Caco-2 (cell line): ENCODE measurements at regions not wholly inside any gene's neighbourhood (a gene's known extent, or its start where the extent isn't known, plus 50 kb on each side); places are given as distances from the start of the nearest gene placed in this dataset.

ENCODE experiments used
- BruUV-seq: library from RNA; stranded (reverse); fragments of 400-500 nt; replicated peaks from 2 replicates; lab custom pipeline; 2021; lab: Mats Ljungman, UMichigan
- CTCF ChIA-PET: fragments of 300-600 bp; sonication (Branson Sonifier 250); formaldehyde crosslinking; loops from one replicate; lab custom pipeline; 2022; ENCODE audit warnings: antibody characterized with exemption; lab: Charles Lee
- POLR2A ChIA-PET: fragments of 300-600 bp; sonication (Branson Sonifier 250); formaldehyde crosslinking; loops from one replicate; lab custom pipeline; 2022; ENCODE audit warnings: antibody characterized with exemption; lab: Charles Lee
- DNase-seq, 2 experiments: peaks; one replicate each; pipeline versions ENCODE4 v3.0.0 to v3.0.0-alpha.2; 2020 to 2022
- H3K27me3 ChIP-seq: replicated peaks from 2 replicates; pipeline ENCODE4 v1.6.0; 2011; ENCODE audit warnings: low read length; ENCODE audit not compliant: control insufficient read depth, insufficient read depth
- H3K36me3 ChIP-seq: 2 replicates; pipeline ENCODE4 v1.5.1; 2011; ENCODE audit warnings: low read length; ENCODE audit not compliant: control insufficient read depth, insufficient read depth
- H3K4me1 ChIP-seq: fragments of 250-450 bp; sonication (Bioruptor Pico); 2 replicates; pipeline ENCODE4 v1.5.1; 2020; ENCODE audit warnings: mild to moderate bottlenecking
- H3K4me3 ChIP-seq: 2 replicates; pipeline ENCODE4 v1.5.1; 2011; ENCODE audit warnings: low read depth, mild to moderate bottlenecking, control low read depth, low read length
- H3K9me3 ChIP-seq: fragments of 250-450 bp; sonication (Bioruptor Pico); 2 replicates; pipeline ENCODE4 v1.5.1; 2020; ENCODE audit warnings: mild to moderate bottlenecking, moderate library complexity
- H3K27ac Mint-ChIP-seq: one replicate; pipeline ENCODE4 v1.8.0; 2022; ENCODE audit warnings: mixed read lengths; ENCODE audit not compliant: unreplicated experiment
- H3K27me3 Mint-ChIP-seq: one replicate; pipeline ENCODE4 v1.8.0; 2022; ENCODE audit warnings: mixed read lengths; ENCODE audit not compliant: insufficient read depth, unreplicated experiment
- H3K36me3 Mint-ChIP-seq: one replicate; pipeline ENCODE4 v1.8.0; 2022; ENCODE audit warnings: mild to moderate bottlenecking, mixed read lengths; ENCODE audit not compliant: insufficient read depth, unreplicated experiment
- H3K4me1 Mint-ChIP-seq: one replicate; pipeline ENCODE4 v1.8.0; 2022; ENCODE audit warnings: low read depth, mixed read lengths; ENCODE audit not compliant: unreplicated experiment
- H3K4me3 Mint-ChIP-seq: one replicate; pipeline ENCODE4 v1.8.0; 2022; ENCODE audit warnings: mild to moderate bottlenecking, moderate library complexity, mixed read lengths; ENCODE audit not compliant: unreplicated experiment
- H3K9me3 Mint-ChIP-seq: one replicate; pipeline ENCODE4 v1.8.0; 2022; ENCODE audit warnings: mixed read lengths; ENCODE audit not compliant: unreplicated experiment
- intact Hi-C: fragments of 100-400 bp; cut with micrococcal nuclease; formaldehyde crosslinking; loops from one replicate; pipeline ENCODE4 v1.10.0; 2022; ENCODE audit not compliant: unreplicated experiment
- TF ChIP-seq, protein P1 (sequence below), 2 experiments: fragments of 200-600 bp in 1 of 2; IDR thresholded peaks; 1 replicate in 1 of 2; 2 replicates in 1 of 2; pipeline versions ENCODE4 v1.5.1 to v1.8.0; 2011 to 2022; ENCODE audit warnings: antibody characterized with exemption in 1 of 2, control low read depth in 1 of 2, inconsistent platforms in 1 of 2, low read depth in 1 of 2, low read length in 1 of 2, mild to moderate bottlenecking in 1 of 2, moderate library complexity in 1 of 2; ENCODE audit not compliant: insufficient read depth in 1 of 2, severe bottlenecking in 1 of 2, unreplicated experiment in 1 of 2

DNA sequence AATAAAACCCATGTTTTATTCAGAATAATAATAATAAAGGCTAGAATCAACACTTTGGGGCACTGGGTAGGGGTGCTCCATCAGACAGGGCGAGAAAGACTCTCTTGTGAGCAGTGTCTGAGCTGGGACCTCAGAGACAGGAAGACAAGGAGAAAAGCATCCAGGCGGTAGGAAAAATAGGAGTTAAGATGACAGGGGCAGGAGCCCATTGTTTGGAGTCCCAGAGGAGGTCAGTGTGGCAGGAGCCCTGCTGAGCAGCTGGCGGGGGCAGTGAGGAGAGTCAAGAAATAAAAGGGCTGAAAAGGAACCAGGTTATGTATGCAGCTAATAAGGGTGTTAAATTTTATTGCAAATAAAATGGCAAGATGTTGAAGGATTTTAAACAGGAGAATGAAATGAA lies 457.4 kb downstream of the FBXO15 start:
- DNase-seq, result no peak
- no peaks in the 10 kb centered on the region for H3K9me3 ChIP-seq
- POLR2A ChIA-PET, result no interaction called here
- no TSS peak for BruUV-seq
- no peak overlapping the region for H3K27ac Mint-ChIP-seq
- peaks cover 3% of the 10 kb centered on the region for H3K27me3 Mint-ChIP-seq
- TF ChIP-seq, protein P1, sequence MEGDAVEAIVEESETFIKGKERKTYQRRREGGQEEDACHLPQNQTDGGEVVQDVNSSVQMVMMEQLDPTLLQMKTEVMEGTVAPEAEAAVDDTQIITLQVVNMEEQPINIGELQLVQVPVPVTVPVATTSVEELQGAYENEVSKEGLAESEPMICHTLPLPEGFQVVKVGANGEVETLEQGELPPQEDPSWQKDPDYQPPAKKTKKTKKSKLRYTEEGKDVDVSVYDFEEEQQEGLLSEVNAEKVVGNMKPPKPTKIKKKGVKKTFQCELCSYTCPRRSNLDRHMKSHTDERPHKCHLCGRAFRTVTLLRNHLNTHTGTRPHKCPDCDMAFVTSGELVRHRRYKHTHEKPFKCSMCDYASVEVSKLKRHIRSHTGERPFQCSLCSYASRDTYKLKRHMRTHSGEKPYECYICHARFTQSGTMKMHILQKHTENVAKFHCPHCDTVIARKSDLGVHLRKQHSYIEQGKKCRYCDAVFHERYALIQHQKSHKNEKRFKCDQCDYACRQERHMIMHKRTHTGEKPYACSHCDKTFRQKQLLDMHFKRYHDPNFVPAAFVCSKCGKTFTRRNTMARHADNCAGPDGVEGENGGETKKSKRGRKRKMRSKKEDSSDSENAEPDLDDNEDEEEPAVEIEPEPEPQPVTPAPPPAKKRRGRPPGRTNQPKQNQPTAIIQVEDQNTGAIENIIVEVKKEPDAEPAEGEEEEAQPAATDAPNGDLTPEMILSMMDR (IDR thresholded peaks at IDR 0.05; ENCODE audit: insufficient read depth in 1 of 2, low read depth in 1 of 2, low read length in 1 of 2, severe bottlenecking in 1 of 2, unreplicated experiment in 1 of 2), result no peak
- no peak overlapping the region for H3K4me3 ChIP-seq
- H3K9me3 Mint-ChIP-seq, result no peaks in the 10 kb centered on the region
- H3K36me3 ChIP-seq, result no peaks in the 10 kb centered on the region
- no peaks in the 10 kb centered on the region for H3K36me3 Mint-ChIP-seq
- intact Hi-C loops, result no loop called here
- no peaks in the 10 kb centered on the region for H3K4me1 Mint-ChIP-seq
- H3K4me1 ChIP-seq, result no peaks in the 10 kb centered on the region
- H3K27me3 ChIP-seq, result no peaks in the 10 kb centered on the region
- no peak overlapping the region for H3K4me3 Mint-ChIP-seq
- CTCF ChIA-PET, result no interaction called here

DNA sequence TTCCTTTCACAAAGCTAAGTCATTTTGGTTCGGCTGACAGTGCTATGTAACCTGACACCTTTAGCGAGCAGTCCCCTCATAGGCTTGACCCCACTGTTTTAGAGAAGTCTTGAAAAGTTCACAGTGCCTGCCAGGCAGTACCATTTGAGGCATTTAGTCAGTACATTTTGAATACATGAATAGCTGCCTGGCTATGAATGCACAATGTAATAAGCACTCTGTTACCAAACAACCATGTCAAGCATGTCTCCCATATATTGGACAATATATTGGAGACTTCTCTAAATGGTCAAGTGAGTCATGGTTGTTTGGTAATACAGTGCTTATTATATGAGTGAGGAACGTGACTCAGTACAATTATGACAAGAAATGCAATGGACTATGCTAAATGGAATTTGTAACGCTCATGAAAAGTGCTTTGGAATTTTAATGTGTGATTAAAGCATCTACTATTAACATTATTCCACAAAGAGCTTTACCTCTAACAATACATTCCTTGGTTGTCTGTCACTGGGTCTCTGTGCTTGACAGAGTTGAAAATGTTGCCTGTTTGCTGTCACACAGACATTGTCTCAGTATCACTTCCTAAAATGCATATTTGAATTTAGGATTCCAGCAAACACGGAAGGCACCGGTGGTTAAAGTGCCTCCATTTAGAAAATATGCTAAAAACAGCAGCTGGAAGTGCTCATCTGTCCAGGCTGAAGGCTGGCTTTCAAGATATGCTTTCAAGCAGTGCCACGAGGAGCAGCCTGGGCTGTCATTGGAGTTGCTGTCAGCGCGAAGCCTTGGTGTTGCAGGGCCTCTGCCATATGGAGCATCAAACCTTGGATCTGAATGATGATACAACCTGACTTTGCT lies 458.6 kb downstream of the FBXO15 start:
- no peaks in the 10 kb centered on the region for H3K36me3 ChIP-seq
- H3K27me3 ChIP-seq, result no peaks in the 10 kb centered on the region
- Mint-ChIP-seq H3K9me3 (no peaks in the 10 kb centered on the region), H3K4me1 (no peaks in the 10 kb centered on the region), H3K27ac (no peak overlapping the region), H3K27me3 (peaks cover 3% of the 10 kb centered on the region), H3K4me3 (no peak overlapping the region), H3K36me3 (no peaks in the 10 kb centered on the region)
- no peak for DNase-seq
- BruUV-seq, result no TSS peak
- H3K4me3 ChIP-seq, result no peak overlapping the region
- POLR2A ChIA-PET, result no interaction called here
- H3K4me1 ChIP-seq, result no peaks in the 10 kb centered on the region
- intact Hi-C loops, result no loop called here
- CTCF ChIA-PET, result no interaction called here
- TF ChIP-seq, protein P1 (IDR thresholded peaks at IDR 0.05; ENCODE audit: insufficient read depth in 1 of 2, low read depth in 1 of 2, low read length in 1 of 2, severe bottlenecking in 1 of 2, unreplicated experiment in 1 of 2), result no peak
- no peaks in the 10 kb centered on the region for H3K9me3 ChIP-seq

DNA sequence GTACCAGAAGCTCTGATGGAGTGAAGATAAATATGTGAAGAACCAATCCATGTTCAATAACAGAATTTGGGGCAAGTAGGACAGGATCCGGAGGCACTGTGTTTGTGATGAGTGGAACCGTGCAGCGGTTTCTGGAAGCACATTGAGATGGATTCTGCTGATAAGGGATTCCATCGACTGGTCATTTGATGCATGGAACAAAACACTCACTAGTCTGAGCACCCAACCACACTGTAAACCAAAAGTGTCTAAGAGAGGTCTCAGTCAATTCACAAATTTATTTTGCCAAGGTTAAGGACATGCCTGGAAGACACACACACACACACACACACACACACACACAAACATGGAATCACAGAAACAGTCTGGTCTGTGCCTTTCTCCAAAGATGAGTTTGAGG lies 459.5 kb downstream of the FBXO15 start:
- Mint-ChIP-seq H3K36me3 (no peaks in the 10 kb centered on the region), H3K4me3 (no peak overlapping the region), H3K4me1 (no peaks in the 10 kb centered on the region), H3K27ac (no peak overlapping the region), H3K27me3 (peaks cover 3% of the 10 kb centered on the region), H3K9me3 (no peaks in the 10 kb centered on the region)
- no peaks in the 10 kb centered on the region for H3K9me3 ChIP-seq
- TF ChIP-seq, protein P1 (IDR thresholded peaks at IDR 0.05; ENCODE audit: insufficient read depth in 1 of 2, low read depth in 1 of 2, low read length in 1 of 2, severe bottlenecking in 1 of 2, unreplicated experiment in 1 of 2), result no peak
- H3K4me1 ChIP-seq, result no peaks in the 10 kb centered on the region
- H3K36me3 ChIP-seq, result no peaks in the 10 kb centered on the region
- POLR2A ChIA-PET, result no interaction called here
- no TSS peak for BruUV-seq
- CTCF ChIA-PET, result no interaction called here
- H3K4me3 ChIP-seq, result no peak overlapping the region
- DNase-seq, result no peak
- intact Hi-C loops, result no loop called here
- no peaks in the 10 kb centered on the region for H3K27me3 ChIP-seq
